ENCODE measurements at regions not wholly inside any gene's neighbourhood (a gene's known extent, or its start where the extent isn't known, plus 50 kb on each side); places are given as distances from the start of the nearest gene placed in this dataset.

GRCh38 chr10:113323985-113324384, 228.9 kb upstream of the HABP2 start:
- DNase-seq (ENCODE audit: low read depth in 2 of 2): no peak

- no peak for DNase-seq (ENCODE audit: low read depth in 2 of 2)
These were observed 226.4 kb upstream of the HABP2 start for GRCh38 chr10:113326160-113327111.

- no peak for DNase-seq (ENCODE audit: low read depth in 2 of 2)
These were observed 223.7 kb upstream of the HABP2 start for GRCh38 chr10:113329121-113329596.

- DNase-seq (ENCODE audit: low read depth in 2 of 2): no peak
These were observed 220.9 kb upstream of the HABP2 start for GRCh38 chr10:113331961-113332360.

- no peak for DNase-seq (ENCODE audit: low read depth in 2 of 2)
These were observed 219.5 kb upstream of the HABP2 start for GRCh38 chr10:113333313-113333712.

GRCh38 chr10:113335592-113335991, 217.3 kb upstream of the HABP2 start:
- DNase-seq (ENCODE audit: low read depth in 2 of 2): no peak

- no peak for DNase-seq (ENCODE audit: low read depth in 2 of 2)
These were observed 216.2 kb upstream of the HABP2 start for GRCh38 chr10:113336549-113337130.

- DNase-seq (ENCODE audit: low read depth in 2 of 2): no peak
These were observed 215.7 kb upstream of the HABP2 start for GRCh38 chr10:113337142-113337541.

GRCh38 chr10:113339121-113339520, 213.7 kb upstream of the HABP2 start:
- DNase-seq (ENCODE audit: low read depth in 2 of 2): no peak

- DNase-seq (ENCODE audit: low read depth in 2 of 2): no peak
These were observed 212.6 kb upstream of the HABP2 start for GRCh38 chr10:113340282-113340681.

- DNase-seq (ENCODE audit: low read depth in 2 of 2): no peak
These were observed 211.7 kb upstream of the HABP2 start for GRCh38 chr10:113341138-113341537.

- no peak for DNase-seq (ENCODE audit: low read depth in 2 of 2)
These were observed 206.8 kb upstream of the HABP2 start for GRCh38 chr10:113345826-113346624.

- no peak for DNase-seq (ENCODE audit: low read depth in 2 of 2)
These were observed 205.3 kb upstream of the HABP2 start for GRCh38 chr10:113347508-113347907.

- DNase-seq (ENCODE audit: low read depth in 2 of 2): no peak
These were observed 204.2 kb upstream of the HABP2 start for GRCh38 chr10:113348694-113349093.

- DNase-seq (ENCODE audit: low read depth in 2 of 2): no peak
These were observed 202.4 kb upstream of the HABP2 start for GRCh38 chr10:113350311-113351040.

GRCh38 chr10:113354711-113355110, 198.1 kb upstream of the HABP2 start:
- DNase-seq (ENCODE audit: low read depth in 2 of 2): no peak

- no peak for DNase-seq (ENCODE audit: low read depth in 2 of 2)
These were observed 195.8 kb upstream of the HABP2 start for GRCh38 chr10:113356794-113357680.

GRCh38 chr10:113357681-113358300, 195.1 kb upstream of the HABP2 start:
- no peak for DNase-seq (ENCODE audit: low read depth in 2 of 2)

- no peak for DNase-seq (ENCODE audit: low read depth in 2 of 2)
These were observed 193.2 kb upstream of the HABP2 start for GRCh38 chr10:113359655-113360054.

- DNase-seq (ENCODE audit: low read depth in 2 of 2): no peak
These were observed 192.0 kb upstream of the HABP2 start for GRCh38 chr10:113360870-113361269.

All from stimulated activated CD8-positive, alpha-beta memory T cell treated with anti-CD3 and anti-CD28 coated beads, Interleukin-2, amount 100 ng/mL, for 1 hour (primary cell).